Pulmonary artery endothelial cell (primary cell): ENCODE measurements at regions not wholly inside any gene's neighbourhood (a gene's known extent, or its start where the extent isn't known, plus 50 kb on each side); places are given as distances from the start of the nearest gene placed in this dataset.
"Not testable (repeated sequence)": the region's sequence is repeated elsewhere in the genome, so short reads cannot be mapped to it uniquely, and the experiment has no call there.

Source experiments
- DNase-seq: peaks from one replicate; pipeline ENCODE4 v3.0.0-alpha.2; 2011; ENCODE audit warnings: low read depth, low spot score

- no peak for DNase-seq
These were observed 118.8 kb downstream of the SKIDA1 start for GRCh38 chr10:21406595-21407193.

- DNase-seq: no peak
These were observed 119.5 kb downstream of the SKIDA1 start for GRCh38 chr10:21405981-21406380.

- DNase-seq: no peak
These were observed 122.0 kb downstream of the SKIDA1 start for GRCh38 chr10:21403256-21404015.

- DNase-seq: no peak
These were observed 122.8 kb downstream of the SKIDA1 start for GRCh38 chr10:21402606-21403083.

GRCh38 chr10:21401196-21401595 lies 124.3 kb downstream of the SKIDA1 start:
- DNase-seq: no peak

- DNase-seq: no peak
These were observed 126.0 kb downstream of the SKIDA1 start for GRCh38 chr10:21399392-21400035.

GRCh38 chr10:21398563-21399231 lies 126.8 kb downstream of the SKIDA1 start:
- DNase-seq: no peak

- DNase-seq: no peak
These were observed 128.6 kb downstream of the SKIDA1 start for GRCh38 chr10:21396889-21397288.

- DNase-seq: no peak
These were observed 131.6 kb downstream of the SKIDA1 start for GRCh38 chr10:21393931-21394330.

GRCh38 chr10:21388589-21388988 lies 136.9 kb downstream of the SKIDA1 start:
- no peak for DNase-seq

GRCh38 chr10:21387868-21388267 lies 137.6 kb downstream of the SKIDA1 start:
- DNase-seq: no peak

- DNase-seq: no peak
These were observed 139.4 kb downstream of the SKIDA1 start for GRCh38 chr10:21385996-21386585.

- DNase-seq: no peak
These were observed 139.9 kb downstream of the SKIDA1 start for GRCh38 chr10:21385536-21385935.

- no peak for DNase-seq
These were observed 146.3 kb downstream of the SKIDA1 start for GRCh38 chr10:21379143-21379542.

- DNase-seq: not testable (repeated sequence)
These were observed 150.2 kb downstream of the SKIDA1 start for GRCh38 chr10:21375274-21375673.

GRCh38 chr10:21373881-21374280 lies 151.6 kb downstream of the SKIDA1 start:
- not testable (repeated sequence) for DNase-seq

- peak; percentile 49 for DNase-seq
These were observed 152.7 kb downstream of the SKIDA1 start for GRCh38 chr10:21372651-21373410.

- DNase-seq: peak; percentile 83
These were observed 155.8 kb downstream of the SKIDA1 start for GRCh38 chr10:21369697-21370096.

GRCh38 chr10:21368728-21369425 lies 156.6 kb downstream of the SKIDA1 start:
- no peak for DNase-seq

- no peak for DNase-seq
These were observed 157.4 kb downstream of the SKIDA1 start for GRCh38 chr10:21368022-21368582.
